GM12864 (cell line): ENCODE measurements at regions not wholly inside any gene's neighbourhood (a gene's known extent, or its start where the extent isn't known, plus 50 kb on each side); places are given as distances from the start of the nearest gene placed in this dataset.

Experiments
- DNase-seq: peaks from one replicate; pipeline ENCODE4 v3.0.0-alpha.2; 2011; ENCODE audit warnings: low read depth
- H3K4me3 ChIP-seq: 2 replicates; pipeline ENCODE4 v1.5.1; 2011; ENCODE audit warnings: mild to moderate bottlenecking, low read depth, low read length, control low read depth
- CTCF ChIP-seq: IDR thresholded peaks from 2 replicates; pipeline ENCODE4 v1.5.1; 2011; ENCODE audit warnings: low read depth, mild to moderate bottlenecking, moderate library complexity, low read length, control low read depth, inconsistent platforms; ENCODE audit errors: missing control alignments

GRCh38 chr12:75665216-75665615, 153.8 kb upstream of the KRR1 start:
- no peak for TF ChIP-seq CTCF
- no peak for DNase-seq
- no peak overlapping the region for H3K4me3 ChIP-seq

- TF ChIP-seq CTCF: no peak
- no peak overlapping the region for H3K4me3 ChIP-seq
- DNase-seq: no peak
Measured at GRCh38 chr12:75662511-75663159, 151.2 kb upstream of the KRR1 start.

GRCh38 chr12:75661908-75662307, 150.5 kb upstream of the KRR1 start:
- no peak overlapping the region for H3K4me3 ChIP-seq
- TF ChIP-seq CTCF: no peak
- DNase-seq: no peak

GRCh38 chr12:75660805-75661404, 149.5 kb upstream of the KRR1 start:
- no peak for TF ChIP-seq CTCF
- DNase-seq: no peak
- H3K4me3 ChIP-seq: no peak overlapping the region

- no peak for DNase-seq
- TF ChIP-seq CTCF: no peak
- no peak overlapping the region for H3K4me3 ChIP-seq
Measured at GRCh38 chr12:75660107-75660530, 148.7 kb upstream of the KRR1 start.

- no peak for TF ChIP-seq CTCF
- DNase-seq: no peak
- H3K4me3 ChIP-seq: no peak overlapping the region
Measured at GRCh38 chr12:75658901-75659823, 147.8 kb upstream of the KRR1 start.
